GM12872 (cell line): ENCODE measurements at regions not wholly inside any gene's neighbourhood (a gene's known extent, or its start where the extent isn't known, plus 50 kb on each side); places are given as distances from the start of the nearest gene placed in this dataset.

ENCODE experiments used
- CTCF ChIP-seq: IDR thresholded peaks from 3 replicates; pipeline ENCODE4 v1.5.1; 2011; ENCODE audit warnings: low read depth, mild to moderate bottlenecking, low read length, moderate library complexity; ENCODE audit not compliant: insufficient read depth

- TF ChIP-seq CTCF: no peak
Observed at GRCh38 chr3:67145738-67146137, 147.6 kb downstream of the KBTBD8 start.

- TF ChIP-seq CTCF: no peak
Observed at GRCh38 chr3:67154429-67154828, 156.3 kb downstream of the KBTBD8 start.

- TF ChIP-seq CTCF: no peak
Observed at GRCh38 chr3:67167481-67167880, 169.4 kb downstream of the KBTBD8 start.

GRCh38 chr3:67171841-67172240 lies 173.7 kb downstream of the KBTBD8 start:
- TF ChIP-seq CTCF: no peak

GRCh38 chr3:67176396-67176795 lies 178.3 kb downstream of the KBTBD8 start:
- no peak for TF ChIP-seq CTCF

- no peak for TF ChIP-seq CTCF
Observed at GRCh38 chr3:67192466-67192865, 194.4 kb downstream of the KBTBD8 start.

- TF ChIP-seq CTCF: no peak
Observed at GRCh38 chr3:67196677-67197076, 198.6 kb downstream of the KBTBD8 start.

- TF ChIP-seq CTCF: no peak
Observed at GRCh38 chr3:67198374-67198773, 200.3 kb downstream of the KBTBD8 start.
